HepG2 (cell line): ENCODE measurements at regions not wholly inside any gene's neighbourhood (a gene's known extent, or its start where the extent isn't known, plus 50 kb on each side); places are given as distances from the start of the nearest gene placed in this dataset.
A peak's percentile ranks its signal among the peaks of the same experiment; 100 is the strongest.

Experiments used
- ATAC-seq: fragments of 200-7000 bp; cut with Tn5 transposase; 3 replicates; pipeline ENCODE4 v1.9.1; 2020; ENCODE audit warnings: mild to moderate bottlenecking, moderate library complexity
- BruUV-seq: library from RNA; stranded (reverse); fragments of 400-500 nt; replicated peaks from 2 replicates; lab custom pipeline; 2021; lab: Mats Ljungman, UMichigan
- CTCF ChIA-PET: fragments of 300-600 bp; formaldehyde crosslinking; extraction: SDS; loops from one replicate; lab custom pipeline; 2021; ENCODE audit warnings: low total read pairs, inconsistent platforms, low intra/inter-chr PET ratio; lab: Yijun Ruan, JAX
- POLR2A ChIA-PET: fragments of 350-600 bp; sonication (Branson Sonifier 250); formaldehyde crosslinking; loops from one replicate; lab custom pipeline; 2020; ENCODE audit warnings: antibody characterized with exemption, inconsistent platforms; lab: Yijun Ruan, JAX
- DNase-seq: peaks from one replicate; pipeline ENCODE4 v3.0.0-alpha.2; 2015; ENCODE audit warnings: low spot score
- FAIRE-seq: peaks from 3 replicates; lab custom pipeline; 2011; peaks lifted over from hg19 to GRCh38; lab: Jason Lieb, UNC
- H2AFZ ChIP-seq: one replicate; pipeline ENCODE4 v1.6.1; 2011; ENCODE audit warnings: low read length, inconsistent platforms
- H3K27ac ChIP-seq: fragments of 300-600 bp; 3 replicates; pipeline ENCODE4 v1.8.0; 2011; ENCODE audit warnings: mixed run types, mild to moderate bottlenecking, mixed read lengths, low read length, inconsistent platforms; ENCODE audit not compliant: insufficient read depth; ENCODE audit errors: extremely low read length
- H3K27me3 ChIP-seq, 2 experiments: fragments of 200-600 bp in 1 of 2; 2 replicates in 1 of 2; 3 replicates in 1 of 2; pipeline versions ENCODE4 v1.6.0 to v1.8.0; 2011; ENCODE audit warnings: low read length in 2 of 2, mild to moderate bottlenecking in 2 of 2, moderate library complexity in 2 of 2, inconsistent platforms in 1 of 2; ENCODE audit not compliant: insufficient read depth in 2 of 2, control insufficient read depth in 1 of 2
- H3K36me3 ChIP-seq, 2 experiments: fragments of 200-600 bp in 1 of 2; replicated peaks in 1 of 2; 2 replicates in 1 of 2; 3 replicates in 1 of 2; pipeline versions ENCODE4 v1.5.1 to v1.8.0; 2011; ENCODE audit warnings: low read length in 2 of 2, inconsistent platforms in 1 of 2; ENCODE audit not compliant: insufficient read depth in 2 of 2, control insufficient read depth in 1 of 2
- H3K4me1 ChIP-seq: 2 replicates; pipeline ENCODE4 v1.5.1; 2012; ENCODE audit warnings: low read length, inconsistent platforms; ENCODE audit not compliant: insufficient read depth
- H3K4me2 ChIP-seq: 2 replicates; pipeline ENCODE4 v1.6.0; 2011; ENCODE audit warnings: low read depth, low read length, inconsistent platforms
- H3K4me3 ChIP-seq, 3 experiments: fragments of 200-600 bp in 1 of 3; sonication (generic), shearing (Covaris generic) in 1 of 3; replicated peaks in 1 of 3; 2 replicates each; pipeline ENCODE4 v1.5.1; 2011 to 2016; ENCODE audit warnings: low read length in 3 of 3, inconsistent platforms in 2 of 3, low read depth in 2 of 3, mild to moderate bottlenecking in 2 of 3, control low read depth in 1 of 3, mixed read lengths in 1 of 3; ENCODE audit not compliant: insufficient read depth in 1 of 3
- H3K79me2 ChIP-seq: one replicate; pipeline ENCODE4 v1.6.1; 2011; ENCODE audit warnings: low read length, inconsistent platforms; ENCODE audit not compliant: insufficient read depth
- H3K9ac ChIP-seq: 2 replicates; pipeline ENCODE4 v1.6.0; 2011; ENCODE audit warnings: mild to moderate bottlenecking, low read depth, low read length, inconsistent platforms; ENCODE audit not compliant: insufficient read depth
- H3K9me3 ChIP-seq: 2 replicates; pipeline ENCODE4 v1.5.1; 2012; ENCODE audit warnings: mild to moderate bottlenecking, low read length
- H4K20me1 ChIP-seq: 2 replicates; pipeline ENCODE4 v1.6.0; 2011; ENCODE audit warnings: inconsistent platforms, mild to moderate bottlenecking, low read length, moderate library complexity; ENCODE audit not compliant: insufficient read depth
- AKAP8 ChIP-seq: sonication (generic); formaldehyde crosslinking; IDR thresholded peaks from 2 replicates; pipeline ENCODE4 v1.5.1; 2020; ENCODE audit warnings: mild to moderate bottlenecking, missing genetic modification reagents
- ATF7 ChIP-seq, 2 experiments: fragments of 450-650 bp in 1 of 2; sonication (generic) in 1 of 2; formaldehyde crosslinking in 1 of 2; IDR thresholded peaks; 2 replicates each; pipeline versions ENCODE4 v1.4.0 to v1.6.1; 2016 to 2020; ENCODE audit warnings: antibody characterized with exemption in 1 of 2, mild to moderate bottlenecking in 1 of 2, missing genetic modification reagents in 1 of 2
- CENPT ChIP-seq: sonication (generic); formaldehyde crosslinking; IDR thresholded peaks from 2 replicates; pipeline ENCODE4 v1.8.0; 2022; ENCODE audit warnings: low read depth, mild to moderate bottlenecking, moderate library complexity, missing genetic modification reagents
- FOXK1 ChIP-seq: sonication (generic); formaldehyde crosslinking; IDR thresholded peaks from 2 replicates; pipeline ENCODE4 v1.4.0; 2020; ENCODE audit warnings: low read depth, missing genetic modification reagents, borderline replicate concordance
- GLI4 ChIP-seq: sonication (generic); formaldehyde crosslinking; IDR thresholded peaks from 2 replicates; pipeline ENCODE4 v1.5.1; 2020; ENCODE audit warnings: missing genetic modification reagents, mild to moderate bottlenecking, moderate library complexity, borderline replicate concordance
- HMGXB3 ChIP-seq: sonication (generic); formaldehyde crosslinking; IDR thresholded peaks from 2 replicates; pipeline ENCODE4 v1.4.0; 2020; ENCODE audit warnings: missing genetic modification reagents, borderline replicate concordance
- HNF4A ChIP-seq: sonication (generic); formaldehyde crosslinking; IDR thresholded peaks from 2 replicates; pipeline ENCODE4 v1.4.0; 2020; ENCODE audit warnings: missing genetic modification reagents
- NFE2L1 ChIP-seq: sonication (generic); formaldehyde crosslinking; IDR thresholded peaks from 2 replicates; pipeline ENCODE4 v1.4.0; 2020; ENCODE audit warnings: missing genetic modification reagents, mild to moderate bottlenecking, borderline replicate concordance
- NFIC ChIP-seq: IDR thresholded peaks from 2 replicates; pipeline ENCODE4 v1.6.1; 2012; ENCODE audit warnings: mild to moderate bottlenecking, low read length, inconsistent platforms
- RELA ChIP-seq: sonication (generic); formaldehyde crosslinking; IDR thresholded peaks from 2 replicates; pipeline ENCODE4 v1.4.0; 2020; ENCODE audit warnings: missing genetic modification reagents
- TBX3 ChIP-seq: fragments of 450-650 bp; IDR thresholded peaks from 2 replicates; pipeline ENCODE4 v1.6.1; 2017; ENCODE audit warnings: antibody characterized with exemption, mild to moderate bottlenecking, inconsistent platforms, borderline replicate concordance
- TOE1 ChIP-seq: sonication (generic); formaldehyde crosslinking; IDR thresholded peaks from 2 replicates; pipeline ENCODE4 v1.4.0; 2020; ENCODE audit warnings: mild to moderate bottlenecking, missing genetic modification reagents
- ZIK1 ChIP-seq: sonication (generic); formaldehyde crosslinking; IDR thresholded peaks from 2 replicates; pipeline ENCODE4 v1.5.0; 2020; ENCODE audit warnings: mild to moderate bottlenecking, low read depth, missing genetic modification reagents, borderline replicate concordance
- ZMYM2 ChIP-seq: sonication (generic); formaldehyde crosslinking; IDR thresholded peaks from 2 replicates; pipeline ENCODE4 v1.8.0; 2022; ENCODE audit warnings: mild to moderate bottlenecking, missing genetic modification reagents
- ZNF260 ChIP-seq: sonication (generic); formaldehyde crosslinking; IDR thresholded peaks from 2 replicates; pipeline ENCODE4 v1.4.0; 2020; ENCODE audit warnings: missing genetic modification reagents, low read depth, mild to moderate bottlenecking, borderline replicate concordance
- ZNF263 ChIP-seq: sonication (generic); formaldehyde crosslinking; IDR thresholded peaks from 2 replicates; pipeline ENCODE4 v1.4.0; 2020; ENCODE audit warnings: missing genetic modification reagents
- ZNF501 ChIP-seq: sonication (generic); formaldehyde crosslinking; IDR thresholded peaks from 2 replicates; pipeline ENCODE4 v1.5.1; 2020; ENCODE audit warnings: mild to moderate bottlenecking, moderate library complexity, missing genetic modification reagents
- ZNF670 ChIP-seq: sonication (generic); formaldehyde crosslinking; IDR thresholded peaks from 2 replicates; pipeline ENCODE4 v1.8.0; 2022; ENCODE audit warnings: mild to moderate bottlenecking, missing genetic modification reagents, borderline replicate concordance
- ZNF776 ChIP-seq: sonication (generic); formaldehyde crosslinking; IDR thresholded peaks from 2 replicates; pipeline ENCODE4 v1.4.0; 2020; ENCODE audit warnings: mild to moderate bottlenecking, missing genetic modification reagents
- WGBS: methylation state at CpG from one replicate; pipeline ENCODE4 v1.1.6; 2017; ENCODE audit warnings: low lambda C conversion rate; 5-methylcytosine and 5-hydroxymethylcytosine counted together
- in situ Hi-C: cut with HindIII; loops from 2 replicates; pipeline ENCODE4 v1.10.0; 2017; ENCODE audit warnings: low pct_unique_long_range_greater_than_20kb; ENCODE audit not compliant: extremely low pct_ligation_motif_present
- intact Hi-C: fragments of 100-400 bp; cut with micrococcal nuclease; formaldehyde crosslinking; loops from one replicate; pipeline ENCODE4 v1.10.0; 2022; ENCODE audit not compliant: unreplicated experiment
- TF ChIP-seq, protein P1 (sequence below): sonication (generic); formaldehyde crosslinking; IDR thresholded peaks from 2 replicates; pipeline ENCODE4 v1.5.0; 2020; ENCODE audit warnings: missing genetic modification reagents

GRCh38 chr10:59007307-59008025 lies 169.0 kb upstream of the PHYHIPL start:
- Histone ChIP-seq H3K9ac (peak overlapping the region; percentile 60), H3K27ac (peak overlapping the region; percentile 87), H4K20me1 (no peaks in the 10 kb centered on the region), H3K79me2 (no peaks in the 10 kb centered on the region), H3K4me1 (peaks cover 91% of the 10 kb centered on the region), H2AFZ (no peak overlapping the region), H3K9me3 (no peaks in the 10 kb centered on the region), H3K36me3 (no peaks in the 10 kb centered on the region), H3K27me3 (no peaks in the 10 kb centered on the region), H3K4me3 (peak overlapping the region in 2 of 3 experiments; percentile 17 to 45; a peak in 2 of 6 replicates), H3K4me2 (peak overlapping the region; percentile 69)
- CTCF ChIA-PET: no interaction called here
- no TSS peak for BruUV-seq
- FAIRE-seq (peak; percentile 74), DNase-seq (peak; percentile 95), ATAC-seq (peak; percentile 84)
- intact Hi-C loops: loop anchor here (1.0 to 5.0 kb wide), 6 partner anchors 13 to 170 kb away; no protein-coding TSS in a partner anchor
- in situ Hi-C loops: no loop called here
- POLR2A ChIA-PET: interaction anchor here (0.6 to 5.4 kb wide), 22 partner anchors 9 to 539 kb away, joined by 3 to 136 read pairs (median 4); partner anchors contain the start of gene PHYHIPL
- 4% methylated on average over 3 of the region's 3 CpGs for WGBS
- TF ChIP-seq TOE1 (CRISPR knock-in tag) (no peak), GLI4 (no peak), ZNF670 (no peak), ZMYM2 (CRISPR knock-in tag) (no peak), NFIC (peak; percentile 84), AKAP8 (CRISPR knock-in tag) (no peak), ZNF263 (no peak), ZNF260 (CRISPR knock-in tag) (no peak), CENPT (CRISPR knock-in tag) (no peak), RELA (CRISPR knock-in tag) (no peak), TBX3 (peak; percentile 60; the same call in 1 of the 2 replicates), ZNF776 (CRISPR knock-in tag) (no peak), ZIK1 (0 out of 2 replicates have a peak, but pooled peaks have one; percentile 27), NFE2L1 (CRISPR knock-in tag) (no peak), ZNF501 (no peak), HNF4A (CRISPR knock-in tag) (peak; percentile 90), ATF7 (IDR thresholded peaks at IDR 0.05) (0 out of 2 replicates have a peak, but pooled peaks have one; percentile 10), ATF7 (CRISPR knock-in tag; IDR thresholded peaks at IDR 0.05) (no peak), FOXK1 (CRISPR knock-in tag) (0 out of 2 replicates have a peak, but pooled peaks have one; percentile 23), HMGXB3 (no peak)
- TF ChIP-seq, protein P1, sequence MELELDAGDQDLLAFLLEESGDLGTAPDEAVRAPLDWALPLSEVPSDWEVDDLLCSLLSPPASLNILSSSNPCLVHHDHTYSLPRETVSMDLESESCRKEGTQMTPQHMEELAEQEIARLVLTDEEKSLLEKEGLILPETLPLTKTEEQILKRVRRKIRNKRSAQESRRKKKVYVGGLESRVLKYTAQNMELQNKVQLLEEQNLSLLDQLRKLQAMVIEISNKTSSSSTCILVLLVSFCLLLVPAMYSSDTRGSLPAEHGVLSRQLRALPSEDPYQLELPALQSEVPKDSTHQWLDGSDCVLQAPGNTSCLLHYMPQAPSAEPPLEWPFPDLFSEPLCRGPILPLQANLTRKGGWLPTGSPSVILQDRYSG (CRISPR knock-in tag): no peak
